B cell (primary cell): ENCODE measurements at regions not wholly inside any gene's neighbourhood (a gene's known extent, or its start where the extent isn't known, plus 50 kb on each side); places are given as distances from the start of the nearest gene placed in this dataset.

Experiments
- ATAC-seq: fragments of 200-7000 bp; cut with Tn5 transposase; one replicate; pipeline ENCODE4 v1.10.0; 2021; ENCODE audit warnings: low read depth, mild to moderate bottlenecking, moderate number of reproducible peaks, moderate library complexity
- CTCF ChIA-PET: fragments of 350-600 bp; sonication (Branson Sonifier 250); formaldehyde crosslinking; loops from one replicate; lab custom pipeline; 2021; ENCODE audit warnings: antibody characterized with exemption, inconsistent platforms; lab: Charles Lee
- POLR2A ChIA-PET: fragments of 350-600 bp; sonication (Branson Sonifier 250); formaldehyde crosslinking; loops from one replicate; lab custom pipeline; 2021; ENCODE audit warnings: antibody characterized with exemption; lab: Charles Lee
- DNase-seq: peaks from one replicate; pipeline ENCODE4 v3.0.0; 2013
- H2AFZ ChIP-seq: 2 replicates; pipeline ENCODE4 v1.6.1; 2012; ENCODE audit warnings: mild to moderate bottlenecking, low read depth, low read length; ENCODE audit not compliant: insufficient read depth, poor library complexity, severe bottlenecking
- H3K27ac ChIP-seq, 2 donors: 1 replicate in 1 of 2; 2 replicates in 1 of 2; pipeline ENCODE4 v1.5.1; 2012 to 2013; ENCODE audit warnings: low read length in 2 of 2, mild to moderate bottlenecking in 2 of 2, moderate library complexity in 1 of 2
- H3K27me3 ChIP-seq, 4 experiments: fragments of 200-600 bp in 1 of 4; sonication (generic) in 1 of 4; replicated peaks in 1 of 4; 1 replicate in 2 of 4; 2 replicates in 2 of 4; pipeline versions ENCODE4 v1.6.1 to v1.7.0; 2013 to 2016; ENCODE audit warnings: low read length in 3 of 4, mild to moderate bottlenecking in 2 of 4, mixed read lengths in 1 of 4, moderate library complexity in 1 of 4; ENCODE audit not compliant: insufficient read depth in 4 of 4, control insufficient read depth in 3 of 4; ENCODE audit errors: control extremely low read depth in 1 of 4
- H3K36me3 ChIP-seq, 2 experiments: replicated peaks in 1 of 2; 1 replicate in 1 of 2; 2 replicates in 1 of 2; pipeline versions ENCODE4 v1.6.1 to v1.7.1; 2013; ENCODE audit warnings: low read length in 1 of 2; ENCODE audit not compliant: insufficient read depth in 2 of 2, control insufficient read depth in 1 of 2; ENCODE audit errors: control extremely low read depth in 1 of 2, extremely low read depth in 1 of 2
- H3K4me1 ChIP-seq, 2 donors: fragments of 200-600 bp in 1 of 2; sonication (generic) in 1 of 2; 1 replicate in 1 of 2; 2 replicates in 1 of 2; pipeline versions ENCODE4 v1.5.1 to v1.6.1; 2013 to 2017; ENCODE audit warnings: low read length in 2 of 2; ENCODE audit not compliant: control insufficient read depth in 2 of 2, insufficient read depth in 2 of 2
- H3K4me2 ChIP-seq: replicated peaks from 2 replicates; pipeline ENCODE3; 2012; ENCODE audit warnings: mild to moderate bottlenecking, low read depth, low read length; ENCODE audit not compliant: poor library complexity, severe bottlenecking
- H3K4me3 ChIP-seq, 5 experiments: fragments of 200-600 bp in 1 of 5; sonication (generic) in 1 of 5; 1 replicate in 3 of 5; 2 replicates in 2 of 5; pipeline versions ENCODE4 v1.5.1 to v1.7.0; 2011 to 2016; ENCODE audit warnings: low read length in 4 of 5, mild to moderate bottlenecking in 4 of 5, low read depth in 2 of 5, control low read depth in 1 of 5, moderate library complexity in 1 of 5; ENCODE audit not compliant: insufficient read depth in 1 of 5; ENCODE audit errors: control extremely low read depth in 1 of 5, extremely low read depth in 1 of 5
- H3K79me2 ChIP-seq: fragments of 200-600 bp; sonication (generic); one replicate; pipeline ENCODE4 v1.6.0; 2016; ENCODE audit warnings: low read length; ENCODE audit not compliant: control insufficient read depth, insufficient read depth
- H3K9ac ChIP-seq: fragments of 200-600 bp; sonication (generic); 2 replicates; pipeline ENCODE4 v1.6.1; 2017; ENCODE audit warnings: mild to moderate bottlenecking, low read length, moderate library complexity
- H3K9me3 ChIP-seq, 3 donors: one replicate each; pipeline versions ENCODE4 v1.6.1 to v1.7.1; 2013; ENCODE audit warnings: low read length in 2 of 3; ENCODE audit not compliant: control insufficient read depth in 2 of 3, insufficient read depth in 1 of 3; ENCODE audit errors: control extremely low read depth in 1 of 3
- H4K20me1 ChIP-seq: 2 replicates; pipeline ENCODE4 v1.6.0; 2012; ENCODE audit warnings: mild to moderate bottlenecking, low read length; ENCODE audit not compliant: insufficient read depth, control insufficient read depth, poor library complexity, severe bottlenecking
- H3K27ac Mint-ChIP-seq: one replicate; pipeline ENCODE4 v1.8.0; 2021; ENCODE audit warnings: mixed read lengths
- H3K27me3 Mint-ChIP-seq: one replicate; pipeline ENCODE4 v1.8.0; 2021; ENCODE audit warnings: mixed read lengths
- H3K4me1 Mint-ChIP-seq: one replicate; pipeline ENCODE4 v1.8.0; 2021; ENCODE audit warnings: mixed read lengths
- H3K4me3 Mint-ChIP-seq: one replicate; pipeline ENCODE4 v1.8.0; 2021; ENCODE audit warnings: mixed read lengths
- H3K9me3 Mint-ChIP-seq: one replicate; pipeline ENCODE4 v1.8.0; 2022; ENCODE audit warnings: mixed read lengths; ENCODE audit not compliant: insufficient read depth
- CTCF ChIP-seq: fragments of 200-600 bp; IDR thresholded peaks from one replicate; pipeline ENCODE4 v1.8.0; 2022; ENCODE audit warnings: antibody characterized with exemption, mild to moderate bottlenecking
- EZH2 ChIP-seq: IDR thresholded peaks from 2 replicates; pipeline ENCODE4 v1.6.1; 2012; ENCODE audit warnings: borderline replicate concordance, low read depth, mild to moderate bottlenecking, moderate library complexity, low read length; ENCODE audit not compliant: insufficient read depth, poor library complexity, severe bottlenecking
- WGBS: methylation state at CpG from one replicate; pipeline ENCODE4 v1.1.5; 2013; ENCODE audit warnings: missing lambda C conversion rate; ENCODE audit not compliant: insufficient coverage; 5-methylcytosine and 5-hydroxymethylcytosine counted together
- intact Hi-C: fragments of 100-400 bp; cut with micrococcal nuclease; formaldehyde crosslinking; loops from one replicate; pipeline ENCODE4 v1.10.0; 2022

GRCh38 chr16:85392756-85393673, 220.1 kb upstream of the GSE1 start:
- ATAC-seq (no peak), DNase-seq (no peak)
- Histone ChIP-seq H3K9ac (no peak overlapping the region), H3K36me3 (no peaks in the 10 kb centered on the region), H3K9me3 (no peaks in the 10 kb centered on the region), H3K4me2 (no peak overlapping the region), H2AFZ (no peak overlapping the region), H4K20me1 (no peaks in the 10 kb centered on the region), H3K79me2 (no peaks in the 10 kb centered on the region), H3K27ac (no peak overlapping the region), H3K27me3 (peaks cover 0 to 4% (median 1%) of the 10 kb centered on the region in 4 experiments), H3K4me3 (no peak overlapping the region), H3K4me1 (no peaks in the 10 kb centered on the region)
- Mint-ChIP-seq H3K27me3 (peaks cover 19% of the 10 kb centered on the region), H3K9me3 (no peaks in the 10 kb centered on the region), H3K27ac (no peak overlapping the region), H3K4me3 (no peak overlapping the region), H3K4me1 (no peaks in the 10 kb centered on the region)
- ChIA-PET POLR2A (no interaction called here), CTCF (interaction anchor here (0.5 to 5.0 kb wide), 7 partner anchors 9 to 329 kb away, joined by 3 to 35 read pairs (median 4); partner anchors contain the start of gene GSE1)
- intact Hi-C loops = loop anchor here (1.0 to 10.0 kb wide), 2 partner anchors 88 to 217 kb away; no protein-coding TSS in a partner anchor
- no peak for TF ChIP-seq CTCF
- TF ChIP-seq EZH2 = no peak
- WGBS = 91% methylated on average over 13 of the region's 17 CpGs
